NCI-H146 treated with DMSO at 0.1 percent for 48 hours (cell line): ENCODE measurements at regions not wholly inside any gene's neighbourhood (a gene's known extent, or its start where the extent isn't known, plus 50 kb on each side); places are given as distances from the start of the nearest gene placed in this dataset.

ENCODE experiments used
- DNase-seq: peaks from one replicate; lab custom pipeline; 2025; ENCODE audit not compliant: unreplicated experiment; lab: John Stamatoyannopoulos, UW

- DNase-seq: no peak
Observed at GRCh38 chr12:126607157-126607556, 1541.9 kb downstream of the AACS start.

- no peak for DNase-seq
Observed at GRCh38 chr12:126607867-126608266, 1542.6 kb downstream of the AACS start.

- no peak for DNase-seq
Observed at GRCh38 chr12:126608607-126609175, 1543.5 kb downstream of the AACS start.

GRCh38 chr12:126616441-126616840 lies 1551.2 kb downstream of the AACS start:
- DNase-seq: no peak

GRCh38 chr12:126617312-126617711 lies 1552.1 kb downstream of the AACS start:
- no peak for DNase-seq

GRCh38 chr12:126627596-126627995 lies 1562.4 kb downstream of the AACS start:
- DNase-seq: no peak

GRCh38 chr12:126636821-126637220 lies 1571.6 kb downstream of the AACS start:
- no peak for DNase-seq

- no peak for DNase-seq
Observed at GRCh38 chr12:126644236-126645020, 1579.2 kb downstream of the AACS start.

GRCh38 chr12:126648074-126648473 lies 1582.8 kb downstream of the AACS start:
- no peak for DNase-seq

GRCh38 chr12:126651133-126651532 lies 1585.9 kb downstream of the AACS start:
- no peak for DNase-seq

GRCh38 chr12:126663304-126664094 lies 1598.3 kb downstream of the AACS start:
- no peak for DNase-seq

- DNase-seq: no peak
Observed at GRCh38 chr12:126667339-126667738, 1599.6 kb upstream of the TMEM132C start.

- DNase-seq: no peak
Observed at GRCh38 chr12:126668538-126668937, 1598.4 kb upstream of the TMEM132C start.

GRCh38 chr12:126668961-126669360 lies 1598.0 kb upstream of the TMEM132C start:
- DNase-seq: no peak

GRCh38 chr12:126676434-126676833 lies 1590.5 kb upstream of the TMEM132C start:
- no peak for DNase-seq

- no peak for DNase-seq
Observed at GRCh38 chr12:126681676-126682075, 1585.3 kb upstream of the TMEM132C start.

- DNase-seq: no peak
Observed at GRCh38 chr12:126684703-126685102, 1582.3 kb upstream of the TMEM132C start.

- DNase-seq: no peak
Observed at GRCh38 chr12:126685636-126686035, 1581.3 kb upstream of the TMEM132C start.

- DNase-seq: no peak
Observed at GRCh38 chr12:126688556-126688955, 1578.4 kb upstream of the TMEM132C start.

GRCh38 chr12:126700096-126700495 lies 1566.9 kb upstream of the TMEM132C start:
- no peak for DNase-seq

GRCh38 chr12:126704609-126705008 lies 1562.4 kb upstream of the TMEM132C start:
- DNase-seq: no peak

GRCh38 chr12:126706300-126706699 lies 1560.7 kb upstream of the TMEM132C start:
- DNase-seq: no peak
